GM12878 (cell line): ENCODE measurements at regions not wholly inside any gene's neighbourhood (a gene's known extent, or its start where the extent isn't known, plus 50 kb on each side); places are given as distances from the start of the nearest gene placed in this dataset.

ENCODE experiments used
- ATAC-seq: fragments of 200-7000 bp; cut with Tn5 transposase; 3 replicates; pipeline ENCODE4 v1.9.1; 2020; ENCODE audit warnings: mild to moderate bottlenecking, moderate library complexity
- BruUV-seq: library from RNA; stranded (reverse); fragments of 400-500 nt; replicated peaks from 2 replicates; lab custom pipeline; 2021; lab: Mats Ljungman, UMichigan
- CTCF ChIA-PET: fragments of 300-600 bp; sonication (Branson Sonifier 250); formaldehyde crosslinking; extraction: SDS; loops from one replicate; lab custom pipeline; 2021; ENCODE audit warnings: inconsistent platforms; lab: Yijun Ruan, JAX
- POLR2A ChIA-PET: fragments of 350-600 bp; formaldehyde crosslinking; extraction: SDS; loops from one replicate; lab custom pipeline; 2021; ENCODE audit warnings: inconsistent platforms; lab: Charles Lee
- RAD21 ChIA-PET: fragments of 300-600 bp; sonication (Branson Sonifier 250); formaldehyde crosslinking; loops from one replicate; lab custom pipeline; 2023; ENCODE audit warnings: antibody characterized with exemption; ENCODE audit not compliant: unreplicated experiment; lab: Charles Lee
- SMC1A ChIA-PET: fragments of 300-600 bp; sonication (Branson Sonifier 250); formaldehyde crosslinking; loops from one replicate; lab custom pipeline; 2023; ENCODE audit not compliant: unreplicated experiment, uncharacterized antibody; lab: Charles Lee
- DNase-seq: peaks from one replicate; pipeline ENCODE4 v3.0.0-alpha.2; 2011; ENCODE audit warnings: low read depth, low spot score
- FAIRE-seq: peaks from 3 replicates; lab custom pipeline; 2011; peaks lifted over from hg19 to GRCh38; lab: Jason Lieb, UNC
- H2AFZ ChIP-seq: 2 replicates; pipeline ENCODE4 v1.6.0; 2011; ENCODE audit warnings: low read depth, low read length, control low read depth; ENCODE audit not compliant: control insufficient read depth
- H3K27ac ChIP-seq: 2 replicates; pipeline ENCODE4 v1.5.1; 2011; ENCODE audit warnings: control low read depth; ENCODE audit not compliant: control insufficient read depth, insufficient read depth
- H3K27me3 ChIP-seq, 2 experiments: replicated peaks in 1 of 2; 2 replicates each; pipeline versions ENCODE4 v1.6.0 to v1.6.1; 2011; ENCODE audit warnings: low read length in 1 of 2; ENCODE audit not compliant: control insufficient read depth in 2 of 2, insufficient read depth in 2 of 2
- H3K36me3 ChIP-seq, 2 experiments: 2 replicates each; pipeline ENCODE4 v1.5.1; 2011; ENCODE audit warnings: low read length in 1 of 2; ENCODE audit not compliant: control insufficient read depth in 2 of 2, insufficient read depth in 2 of 2
- H3K4me1 ChIP-seq: 2 replicates; pipeline ENCODE4 v1.6.1; 2011; ENCODE audit warnings: mild to moderate bottlenecking, low read length, moderate library complexity, mixed read lengths; ENCODE audit not compliant: control insufficient read depth, insufficient read depth
- H3K4me2 ChIP-seq: 2 replicates; pipeline ENCODE4 v1.6.0; 2011; ENCODE audit warnings: control low read depth; ENCODE audit not compliant: control insufficient read depth, insufficient read depth
- H3K4me3 ChIP-seq: fragments of 200-600 bp; sonication (generic); 2 replicates; pipeline ENCODE4 v1.5.1; 2016
- H3K79me2 ChIP-seq: 2 replicates; pipeline ENCODE4 v1.6.0; 2011; ENCODE audit warnings: low read length; ENCODE audit not compliant: control insufficient read depth, insufficient read depth
- H3K9ac ChIP-seq: 2 replicates; pipeline ENCODE4 v1.8.0; 2011; ENCODE audit warnings: low read length, control low read depth, mixed read lengths; ENCODE audit not compliant: control insufficient read depth, insufficient read depth
- H3K9me3 ChIP-seq: replicated peaks from 3 replicates; pipeline ENCODE4 v1.5.1; 2011; ENCODE audit warnings: mild to moderate bottlenecking, low read length; ENCODE audit not compliant: control insufficient read depth, insufficient read depth
- H4K20me1 ChIP-seq: 2 replicates; pipeline ENCODE4 v1.6.0; 2011; ENCODE audit not compliant: control insufficient read depth, insufficient read depth
- CBFB ChIP-seq: IDR thresholded peaks from 2 replicates; pipeline ENCODE4 v1.6.1; 2016; ENCODE audit warnings: antibody characterized with exemption, low read depth
- FOXK2 ChIP-seq: fragments of 450-650 bp; IDR thresholded peaks from 2 replicates; pipeline ENCODE4 v1.6.1; 2017; ENCODE audit warnings: mild to moderate bottlenecking, moderate library complexity
- HDAC6 ChIP-seq: fragments of 200-600 bp; sonication (generic); IDR thresholded peaks from one replicate; pipeline ENCODE4 v1.8.0; 2017; ENCODE audit warnings: antibody characterized with exemption; ENCODE audit not compliant: unreplicated experiment
- IRF4 ChIP-seq: IDR thresholded peaks from 2 replicates; pipeline ENCODE4 v1.6.1; 2011; ENCODE audit warnings: low read depth, low read length
- IRF5 ChIP-seq: fragments of 450-650 bp; IDR thresholded peaks from 2 replicates; pipeline ENCODE4 v1.6.1; 2017; ENCODE audit warnings: borderline replicate concordance
- LARP7 ChIP-seq: fragments of 450-650 bp; IDR thresholded peaks from 2 replicates; pipeline ENCODE4 v1.6.1; 2017; ENCODE audit warnings: mild to moderate bottlenecking
- MXI1 ChIP-seq: fragments of 150-350 bp; IDR thresholded peaks from 2 replicates; pipeline ENCODE4 v1.6.1; 2011; ENCODE audit warnings: low read depth, mild to moderate bottlenecking, inconsistent platforms, low read length, improper control_type of control experiment
- NFYA ChIP-seq: IDR thresholded peaks from 2 replicates; pipeline ENCODE4 v1.6.1; 2011; ENCODE audit warnings: low read depth, mild to moderate bottlenecking, low read length, improper control_type of control experiment, borderline replicate concordance
- NR2F1 ChIP-seq: fragments of 450-650 bp; conservative IDR thresholded peaks from 2 replicates; pipeline ENCODE4 v1.6.1; 2017; ENCODE audit warnings: mild to moderate bottlenecking
- SREBF2 ChIP-seq: IDR thresholded peaks from 2 replicates; pipeline ENCODE4 v1.6.1; 2012; ENCODE audit warnings: mild to moderate bottlenecking, low read length
- ZBED1 ChIP-seq: IDR thresholded peaks from 2 replicates; pipeline ENCODE4 v1.6.1; 2016; ENCODE audit warnings: borderline replicate concordance
- ZBTB40 ChIP-seq: fragments of 450-650 bp; IDR thresholded peaks from 2 replicates; pipeline ENCODE4 v1.6.1; 2016; ENCODE audit warnings: mild to moderate bottlenecking, moderate library complexity, borderline replicate concordance
- ZNF274 ChIP-seq: IDR thresholded peaks from one replicate; pipeline ENCODE4 v1.8.0; 2011; ENCODE audit not compliant: insufficient read length, insufficient read depth
- WGBS: methylation state at CpG from one replicate; pipeline ENCODE4 v1.1.6; 2016; ENCODE audit warnings: low lambda C conversion rate; ENCODE audit not compliant: insufficient replicate concordance, insufficient coverage; ENCODE audit errors: missing lambda C conversion rate; 5-methylcytosine and 5-hydroxymethylcytosine counted together
- in situ Hi-C: fragments of 300-500 bp; cut with MboI; formaldehyde crosslinking; loops from 9 replicates; pipeline ENCODE4 v1.14.3; 2018; ENCODE audit warnings: mixed read lengths
- intact Hi-C: fragments of 100-400 bp; cut with micrococcal nuclease; formaldehyde crosslinking; loops from one replicate; pipeline ENCODE4 v1.14.2; 2022; ENCODE audit not compliant: unreplicated experiment
- TF ChIP-seq, protein P1 (sequence below): fragments of 450-650 bp; IDR thresholded peaks from 2 replicates; pipeline ENCODE4 v1.6.1; 2017; ENCODE audit warnings: mild to moderate bottlenecking, moderate library complexity
- TF ChIP-seq, protein P2 (sequence below): IDR thresholded peaks from 2 replicates; pipeline ENCODE4 v1.6.1; 2012; ENCODE audit warnings: low read depth, low read length, improper control_type of control experiment

DNA sequence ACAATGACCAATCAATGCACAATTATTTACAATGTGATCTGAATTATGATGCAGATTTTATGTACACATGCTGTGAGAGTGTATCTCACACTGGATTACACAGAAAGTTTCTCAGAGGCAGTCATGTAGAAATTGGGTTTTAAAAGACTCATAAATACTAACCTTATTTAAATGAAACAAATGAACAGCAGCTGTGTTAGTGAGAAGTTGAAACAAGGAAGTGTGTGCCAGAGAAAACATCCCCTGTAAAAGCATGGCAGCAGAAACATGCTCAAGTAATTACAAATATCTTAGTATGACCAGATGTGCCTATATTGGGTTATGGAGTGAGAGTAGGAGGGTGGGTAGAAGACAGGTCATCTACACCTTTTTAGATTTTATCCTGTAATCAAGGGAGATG lies 723.7 kb downstream of the C12orf50 start (continued):
- TF ChIP-seq, protein P1, sequence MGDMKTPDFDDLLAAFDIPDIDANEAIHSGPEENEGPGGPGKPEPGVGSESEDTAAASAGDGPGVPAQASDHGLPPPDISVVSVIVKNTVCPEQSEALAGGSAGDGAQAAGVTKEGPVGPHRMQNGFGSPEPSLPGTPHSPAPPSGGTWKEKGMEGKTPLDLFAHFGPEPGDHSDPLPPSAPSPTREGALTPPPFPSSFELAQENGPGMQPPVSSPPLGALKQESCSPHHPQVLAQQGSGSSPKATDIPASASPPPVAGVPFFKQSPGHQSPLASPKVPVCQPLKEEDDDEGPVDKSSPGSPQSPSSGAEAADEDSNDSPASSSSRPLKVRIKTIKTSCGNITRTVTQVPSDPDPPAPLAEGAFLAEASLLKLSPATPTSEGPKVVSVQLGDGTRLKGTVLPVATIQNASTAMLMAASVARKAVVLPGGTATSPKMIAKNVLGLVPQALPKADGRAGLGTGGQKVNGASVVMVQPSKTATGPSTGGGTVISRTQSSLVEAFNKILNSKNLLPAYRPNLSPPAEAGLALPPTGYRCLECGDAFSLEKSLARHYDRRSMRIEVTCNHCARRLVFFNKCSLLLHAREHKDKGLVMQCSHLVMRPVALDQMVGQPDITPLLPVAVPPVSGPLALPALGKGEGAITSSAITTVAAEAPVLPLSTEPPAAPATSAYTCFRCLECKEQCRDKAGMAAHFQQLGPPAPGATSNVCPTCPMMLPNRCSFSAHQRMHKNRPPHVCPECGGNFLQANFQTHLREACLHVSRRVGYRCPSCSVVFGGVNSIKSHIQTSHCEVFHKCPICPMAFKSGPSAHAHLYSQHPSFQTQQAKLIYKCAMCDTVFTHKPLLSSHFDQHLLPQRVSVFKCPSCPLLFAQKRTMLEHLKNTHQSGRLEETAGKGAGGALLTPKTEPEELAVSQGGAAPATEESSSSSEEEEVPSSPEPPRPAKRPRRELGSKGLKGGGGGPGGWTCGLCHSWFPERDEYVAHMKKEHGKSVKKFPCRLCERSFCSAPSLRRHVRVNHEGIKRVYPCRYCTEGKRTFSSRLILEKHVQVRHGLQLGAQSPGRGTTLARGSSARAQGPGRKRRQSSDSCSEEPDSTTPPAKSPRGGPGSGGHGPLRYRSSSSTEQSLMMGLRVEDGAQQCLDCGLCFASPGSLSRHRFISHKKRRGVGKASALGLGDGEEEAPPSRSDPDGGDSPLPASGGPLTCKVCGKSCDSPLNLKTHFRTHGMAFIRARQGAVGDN: no peak
- TF ChIP-seq ZBED1: no peak

DNA sequence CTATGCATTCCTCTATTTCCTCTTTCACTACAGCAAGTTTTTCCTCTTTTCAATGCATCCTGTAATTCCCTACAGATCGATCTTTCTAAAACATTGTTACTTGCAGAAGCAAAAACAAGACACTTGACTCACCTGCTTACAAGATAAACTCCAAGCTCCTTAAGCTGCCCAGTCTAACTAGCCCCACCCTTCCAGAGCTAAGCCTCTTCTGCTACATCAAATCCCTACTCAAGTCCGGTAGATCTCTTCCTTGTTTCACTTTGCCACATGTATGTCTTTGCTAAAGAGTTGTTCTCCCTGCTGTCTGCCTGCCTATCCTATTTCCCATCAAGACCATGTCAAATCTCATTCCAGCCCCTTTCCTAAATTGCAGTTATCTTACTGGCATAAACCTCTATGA lies 724.8 kb downstream of the C12orf50 start:
- H3K4me1 ChIP-seq: no peaks in the 10 kb centered on the region
- no peaks in the 10 kb centered on the region for H3K9me3 ChIP-seq
- in situ Hi-C loops: no loop called here
- H3K9ac ChIP-seq: no peak overlapping the region
- no peaks in the 10 kb centered on the region for H3K79me2 ChIP-seq
- no peak for FAIRE-seq
- H3K4me3 ChIP-seq: no peak overlapping the region
- H4K20me1 ChIP-seq: no peaks in the 10 kb centered on the region
- ChIA-PET SMC1A (no interaction called here), CTCF (interaction anchor here (0.6 to 1.0 kb wide), 2 partner anchors 72 to 179 kb away, joined by 3 read pairs; no protein-coding TSS in a partner anchor), RAD21 (no interaction called here), POLR2A (interaction anchor here (0.6 kb wide), 1 partner anchor 19 kb away, joined by 3 read pairs; no protein-coding TSS in a partner anchor)
- 0% methylated on average over 2 of the region's 2 CpGs for WGBS
- H2AFZ ChIP-seq: no peak overlapping the region
- intact Hi-C loops: no loop called here
- DNase-seq: no peak
- no peaks in the 10 kb centered on the region for H3K27me3 ChIP-seq
- BruUV-seq: no TSS peak
- ATAC-seq: no peak
- no peak overlapping the region for H3K27ac ChIP-seq
- H3K4me2 ChIP-seq: no peak overlapping the region
- H3K36me3 ChIP-seq: no peaks in the 10 kb centered on the region
- TF ChIP-seq CBFB: no peak
- no peak for TF ChIP-seq SREBF2
- no peak for TF ChIP-seq NR2F1
- no peak for TF ChIP-seq LARP7
- no peak for TF ChIP-seq MXI1
- TF ChIP-seq IRF4: no peak
- TF ChIP-seq ZNF274: no peak
- TF ChIP-seq IRF5: no peak
- no peak for TF ChIP-seq FOXK2
- no peak for TF ChIP-seq ZBTB40
- TF ChIP-seq HDAC6: no peak
- TF ChIP-seq NFYA: no peak
- TF ChIP-seq, protein P2, sequence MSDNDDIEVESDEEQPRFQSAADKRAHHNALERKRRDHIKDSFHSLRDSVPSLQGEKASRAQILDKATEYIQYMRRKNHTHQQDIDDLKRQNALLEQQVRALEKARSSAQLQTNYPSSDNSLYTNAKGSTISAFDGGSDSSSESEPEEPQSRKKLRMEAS: no peak
